ENCODE measurements at regions not wholly inside any gene's neighbourhood (a gene's known extent, or its start where the extent isn't known, plus 50 kb on each side); places are given as distances from the start of the nearest gene placed in this dataset.

GRCh38 chrX:144297221-144297620, 413.4 kb downstream of the UBE2NL start:
- TF ChIP-seq, protein P1, sequence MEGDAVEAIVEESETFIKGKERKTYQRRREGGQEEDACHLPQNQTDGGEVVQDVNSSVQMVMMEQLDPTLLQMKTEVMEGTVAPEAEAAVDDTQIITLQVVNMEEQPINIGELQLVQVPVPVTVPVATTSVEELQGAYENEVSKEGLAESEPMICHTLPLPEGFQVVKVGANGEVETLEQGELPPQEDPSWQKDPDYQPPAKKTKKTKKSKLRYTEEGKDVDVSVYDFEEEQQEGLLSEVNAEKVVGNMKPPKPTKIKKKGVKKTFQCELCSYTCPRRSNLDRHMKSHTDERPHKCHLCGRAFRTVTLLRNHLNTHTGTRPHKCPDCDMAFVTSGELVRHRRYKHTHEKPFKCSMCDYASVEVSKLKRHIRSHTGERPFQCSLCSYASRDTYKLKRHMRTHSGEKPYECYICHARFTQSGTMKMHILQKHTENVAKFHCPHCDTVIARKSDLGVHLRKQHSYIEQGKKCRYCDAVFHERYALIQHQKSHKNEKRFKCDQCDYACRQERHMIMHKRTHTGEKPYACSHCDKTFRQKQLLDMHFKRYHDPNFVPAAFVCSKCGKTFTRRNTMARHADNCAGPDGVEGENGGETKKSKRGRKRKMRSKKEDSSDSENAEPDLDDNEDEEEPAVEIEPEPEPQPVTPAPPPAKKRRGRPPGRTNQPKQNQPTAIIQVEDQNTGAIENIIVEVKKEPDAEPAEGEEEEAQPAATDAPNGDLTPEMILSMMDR (IDR thresholded peaks at IDR 0.05; ENCODE audit: poor library complexity, severe bottlenecking) = no peak
- no peak for TF ChIP-seq EZH2 (IDR thresholded peaks at IDR 0.05; ENCODE audit: borderline replicate concordance, insufficient read depth, low read length, poor library complexity, severe bottlenecking)

Data from neural cell (in vitro differentiated cells).